CD4-positive, alpha-beta T cell treated with Interleukin-6 at 100 ng/mL for 8 hours (primary cell): ENCODE measurements at regions not wholly inside any gene's neighbourhood (a gene's known extent, or its start where the extent isn't known, plus 50 kb on each side); places are given as distances from the start of the nearest gene placed in this dataset.

Experiments
- DNase-seq: peaks from one replicate; pipeline ENCODE4 v3.0.0-alpha.2; 2020; ENCODE audit warnings: mixed read lengths, low spot score

- no peak for DNase-seq
Observed at GRCh38 chr4:71241501-71242288, 97.1 kb upstream of the SLC4A4 start.

DNA sequence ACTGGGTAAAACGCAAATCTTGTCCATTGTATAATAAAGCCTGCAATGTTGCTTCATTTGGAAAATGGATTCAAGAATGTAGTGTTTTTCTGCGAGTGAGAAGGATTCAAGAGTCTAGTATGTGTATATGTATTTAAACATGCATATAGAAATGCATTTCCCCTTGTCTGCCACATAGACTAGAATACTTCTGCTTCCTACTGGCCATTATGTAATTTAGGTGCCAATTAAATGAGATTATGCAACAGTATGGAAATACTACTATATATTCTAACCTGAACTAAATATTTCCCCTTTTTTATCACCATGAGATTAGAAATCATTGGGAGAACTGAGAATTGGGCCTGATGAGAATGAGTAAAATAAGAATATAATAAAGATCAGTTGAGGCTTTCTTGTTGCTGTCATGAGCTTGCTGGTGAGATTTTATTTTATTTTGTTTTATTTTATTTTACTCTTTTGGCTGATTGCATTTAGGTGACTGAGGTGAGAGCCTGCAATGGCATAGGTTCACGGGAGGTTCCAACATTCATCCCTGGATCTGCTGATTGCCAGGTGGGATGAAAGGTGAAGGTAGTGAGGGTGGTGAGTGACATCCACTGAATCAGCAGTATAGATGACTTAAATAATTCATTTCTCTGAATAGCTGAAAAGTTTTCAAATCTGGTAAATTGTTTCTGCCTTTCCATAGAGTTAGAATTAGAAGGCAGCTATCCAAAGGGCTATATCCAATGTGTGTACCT lies 95.6 kb upstream of the SLC4A4 start:
- no peak for DNase-seq

DNA sequence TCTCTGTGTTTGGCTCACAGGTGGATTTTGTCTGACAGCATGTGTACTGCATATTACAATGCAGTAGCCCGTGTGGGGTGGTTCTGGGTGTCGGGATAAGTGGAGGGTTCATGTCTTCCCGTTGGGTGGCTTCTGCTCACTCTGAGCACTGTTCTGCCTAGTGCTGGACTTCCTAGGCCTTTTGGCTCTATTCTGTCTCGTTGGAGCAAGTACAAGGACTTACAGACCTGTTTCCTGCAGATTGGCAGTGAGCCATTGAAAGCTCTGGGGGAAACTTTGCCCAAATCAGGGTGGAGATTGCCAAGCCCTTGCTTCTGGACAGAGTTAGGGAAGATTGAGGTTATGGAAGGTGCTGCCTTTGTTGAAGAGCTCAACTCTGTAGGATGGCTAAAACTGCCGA lies 91.1 kb upstream of the SLC4A4 start:
- no peak for DNase-seq

- DNase-seq, result no peak
Observed at GRCh38 chr4:71251261-71251660, 87.6 kb upstream of the SLC4A4 start.

DNA sequence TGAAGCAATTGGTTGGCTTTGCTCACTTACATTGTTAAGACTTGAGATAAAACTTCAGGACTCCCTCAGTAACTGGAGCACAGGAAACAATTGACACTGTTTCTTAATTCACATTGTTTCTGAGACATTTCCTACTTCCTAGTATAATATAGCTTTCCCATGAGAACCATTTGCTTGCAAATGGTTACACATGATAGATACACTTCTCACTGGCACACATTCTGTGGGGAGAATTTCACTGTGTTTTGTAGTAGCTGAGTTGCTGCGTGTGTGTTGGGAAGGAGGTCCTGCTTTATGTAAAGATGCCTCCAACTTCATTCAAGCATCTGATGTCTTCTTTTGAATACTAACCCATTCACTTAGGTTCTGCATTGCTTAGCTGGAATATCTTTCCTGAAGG lies 85.3 kb upstream of the SLC4A4 start:
- no peak for DNase-seq

DNA sequence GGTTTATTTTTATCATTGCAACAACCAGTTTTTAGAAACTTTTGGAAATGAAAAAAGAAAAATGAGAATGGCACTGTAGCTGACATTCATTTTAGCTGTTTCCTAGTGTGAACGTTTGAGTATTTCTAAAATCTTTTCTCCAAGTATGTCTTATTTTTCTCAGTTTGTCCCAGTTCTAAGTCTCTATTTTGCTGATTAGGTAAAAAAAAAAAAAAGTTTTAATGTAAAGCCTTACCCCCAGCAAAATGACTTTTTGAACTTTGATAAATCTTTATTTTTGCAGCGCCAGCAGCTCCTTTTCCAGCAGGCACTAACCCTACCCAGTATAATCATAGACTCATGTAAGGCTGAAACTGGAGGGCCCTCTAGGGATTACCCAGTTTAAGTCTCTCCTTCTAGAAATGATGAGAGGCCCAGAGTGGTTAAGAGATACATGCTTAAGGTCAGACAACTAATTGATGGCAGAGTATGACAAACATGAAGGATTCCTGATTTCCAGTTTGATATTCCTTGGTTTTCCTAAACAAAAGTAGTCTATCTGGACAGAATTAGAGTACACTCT lies 84.3 kb upstream of the SLC4A4 start:
- DNase-seq, result no peak

GRCh38 chr4:71255976-71256375 lies 82.8 kb upstream of the SLC4A4 start:
- no peak for DNase-seq

- no peak for DNase-seq
Observed at GRCh38 chr4:71257761-71258160, 81.1 kb upstream of the SLC4A4 start.

DNA sequence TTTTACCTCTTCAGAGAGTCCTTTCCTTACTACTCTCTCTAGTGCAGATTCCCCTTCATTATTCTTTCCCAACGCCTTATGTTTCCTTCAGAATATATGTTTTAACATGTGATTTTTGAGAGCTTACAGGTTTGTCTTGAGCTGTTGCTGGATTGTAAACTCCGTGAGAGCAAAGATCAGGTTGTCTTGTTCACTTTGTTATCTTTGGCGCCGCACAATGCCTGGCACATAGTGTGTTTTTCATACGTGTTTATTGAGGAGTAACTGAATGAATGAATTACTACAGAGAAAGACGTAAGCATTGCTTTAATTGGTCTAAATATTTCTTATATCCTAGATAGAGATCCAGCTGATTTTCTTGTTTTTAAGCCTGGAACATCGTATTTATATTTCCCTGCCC lies 80.5 kb upstream of the SLC4A4 start:
- DNase-seq, result no peak

DNA sequence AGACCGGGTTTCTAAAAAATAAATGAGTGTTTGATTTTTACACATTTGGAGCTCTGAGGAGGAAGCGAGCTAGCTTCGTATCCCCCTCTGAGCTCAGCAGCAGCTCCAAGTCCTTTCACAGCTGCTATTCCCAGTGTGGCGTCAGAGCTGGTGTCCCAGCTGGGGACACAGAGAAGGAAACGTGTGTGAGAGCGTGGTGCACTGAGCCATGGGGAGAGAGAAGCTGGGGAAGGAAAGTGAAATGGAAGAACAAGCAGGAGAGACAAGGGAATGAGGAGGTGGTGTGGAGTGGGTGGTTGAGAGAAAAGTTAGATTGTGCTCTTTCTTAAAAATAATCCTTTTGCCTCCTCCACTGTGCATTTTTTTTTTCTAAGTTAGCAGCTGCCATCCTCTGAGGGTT lies 79.5 kb upstream of the SLC4A4 start:
- no peak for DNase-seq

GRCh38 chr4:71259911-71260331 lies 78.9 kb upstream of the SLC4A4 start:
- no peak for DNase-seq

- DNase-seq, result no peak
Observed at GRCh38 chr4:71260544-71260943, 78.3 kb upstream of the SLC4A4 start.

DNA sequence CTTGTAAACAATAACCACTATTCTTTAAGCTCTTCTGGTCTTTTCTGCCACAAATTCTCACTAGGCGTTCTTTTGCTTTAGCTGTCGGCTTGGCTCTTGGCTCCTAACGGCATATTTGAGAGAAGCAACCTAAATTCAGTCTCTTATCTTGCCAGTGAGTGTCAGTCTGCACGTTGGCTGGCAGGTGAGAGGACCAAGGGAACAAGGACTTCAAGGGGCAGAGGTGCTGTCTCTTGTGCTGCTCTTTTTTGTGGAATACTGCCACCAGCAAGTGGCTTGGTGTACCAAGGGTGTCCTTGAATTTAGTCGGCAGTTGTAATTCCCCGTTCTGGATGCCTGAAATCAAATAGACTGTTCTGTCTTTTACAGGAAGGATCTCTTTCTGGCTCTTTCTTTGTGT lies 77.8 kb upstream of the SLC4A4 start:
- no peak for DNase-seq

- DNase-seq, result no peak
Observed at GRCh38 chr4:71261633-71262121, 77.1 kb upstream of the SLC4A4 start.

GRCh38 chr4:71262161-71262560 lies 76.7 kb upstream of the SLC4A4 start:
- DNase-seq, result no peak

GRCh38 chr4:71266090-71266794 lies 72.6 kb upstream of the SLC4A4 start:
- DNase-seq, result no peak

DNA sequence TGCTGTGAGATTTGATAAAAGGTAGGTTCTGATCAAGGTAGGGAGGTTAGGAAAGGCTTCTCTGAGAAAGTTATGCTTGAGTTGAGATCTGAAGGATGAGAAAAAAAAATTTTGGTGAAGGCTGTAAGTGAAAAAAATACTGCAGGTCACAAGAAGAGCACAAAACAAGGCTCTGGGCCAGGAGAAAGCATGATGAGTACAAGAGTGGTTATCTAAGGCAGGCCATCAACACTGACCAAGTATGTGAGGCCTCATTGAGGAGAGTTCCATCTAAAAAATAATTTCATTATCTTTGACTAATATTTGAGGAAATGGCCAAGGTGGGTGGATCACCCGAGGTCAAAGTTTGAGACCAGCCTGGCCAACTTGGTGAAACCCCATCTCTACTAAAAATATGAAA lies 71.6 kb upstream of the SLC4A4 start:
- DNase-seq, result no peak

DNA sequence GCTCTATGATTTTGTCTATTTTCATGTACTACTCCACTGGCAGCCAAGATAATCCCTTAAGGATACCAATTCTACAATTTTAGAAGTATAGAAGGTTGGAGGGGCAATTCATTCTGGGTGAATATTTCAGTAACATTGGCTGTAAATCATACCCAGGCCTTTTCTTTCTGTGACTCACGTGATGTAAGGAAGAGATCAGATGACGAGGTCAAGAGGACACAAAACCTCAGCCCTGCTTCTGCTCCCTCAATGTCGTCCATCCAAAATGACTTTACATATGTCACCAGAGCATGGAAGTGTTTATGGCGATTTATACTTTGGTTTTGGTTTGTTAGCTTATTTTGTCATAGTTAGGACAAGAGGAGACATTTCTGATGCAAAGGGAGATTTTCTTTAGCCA lies 70.7 kb upstream of the SLC4A4 start:
- no peak for DNase-seq

GRCh38 chr4:71269233-71269632 lies 69.6 kb upstream of the SLC4A4 start:
- no peak for DNase-seq

DNA sequence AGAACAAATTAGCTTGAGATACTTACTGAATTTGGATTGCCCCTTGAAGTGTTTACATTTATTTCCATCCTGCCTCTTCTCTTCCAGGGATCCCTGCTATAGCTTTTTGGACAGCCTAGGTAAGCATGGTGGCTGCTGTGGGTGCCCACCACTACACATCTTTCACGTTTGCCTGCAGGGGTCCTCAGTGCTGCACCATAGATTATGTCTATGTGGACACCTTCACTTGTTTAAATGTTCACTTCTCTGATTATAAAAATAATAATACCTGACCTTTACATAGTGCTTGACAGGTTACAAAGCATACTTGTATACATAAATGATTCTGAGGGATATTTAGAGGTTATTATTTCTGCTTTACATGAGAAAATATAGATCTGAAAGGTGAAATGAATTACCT lies 67.9 kb upstream of the SLC4A4 start:
- DNase-seq, result no peak

GRCh38 chr4:71272976-71273375 lies 65.8 kb upstream of the SLC4A4 start:
- no peak for DNase-seq

DNA sequence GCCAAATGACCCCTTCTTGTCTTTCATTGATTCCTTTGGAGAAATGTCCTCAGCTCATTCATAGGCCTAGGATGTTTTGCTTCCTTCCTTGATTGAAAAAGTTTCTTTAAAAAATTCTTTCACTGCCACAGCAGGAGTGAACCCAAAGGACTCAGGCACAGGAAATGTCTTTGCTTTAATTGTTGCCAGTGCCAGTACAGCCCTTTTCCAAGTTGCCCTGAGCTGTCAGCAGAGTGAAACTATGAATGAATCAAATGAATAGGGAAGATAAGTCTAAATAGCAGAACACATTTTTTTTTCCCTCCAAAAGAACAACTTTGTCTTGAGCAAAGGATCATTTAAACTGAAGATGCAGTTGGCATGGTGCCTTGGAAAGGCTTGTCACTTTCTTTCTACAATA lies 63.8 kb upstream of the SLC4A4 start:
- DNase-seq, result no peak

DNA sequence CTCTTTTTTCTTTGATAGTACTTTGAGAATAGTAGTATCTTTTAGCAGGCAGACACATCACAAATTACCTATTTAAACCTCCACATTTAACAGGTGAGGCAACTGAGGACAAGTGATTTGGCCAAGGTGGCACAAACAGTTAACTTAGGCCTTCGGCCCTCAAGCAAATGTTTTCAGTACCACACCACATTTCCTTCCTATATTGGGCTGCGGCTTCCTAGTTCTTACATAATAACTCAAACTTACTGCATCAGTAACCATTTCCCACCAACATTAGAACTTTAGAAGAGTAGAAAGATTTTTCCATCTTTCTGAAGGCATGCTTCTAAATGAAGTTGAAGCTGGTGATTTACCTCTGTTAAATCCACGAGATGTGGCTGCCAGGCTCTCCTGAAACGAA lies 63.2 kb upstream of the SLC4A4 start:
- no peak for DNase-seq
